NCI-H748 (cell line): ENCODE measurements at regions not wholly inside any gene's neighbourhood (a gene's known extent, or its start where the extent isn't known, plus 50 kb on each side); places are given as distances from the start of the nearest gene placed in this dataset.
"Not testable (repeated sequence)": the region's sequence is repeated elsewhere in the genome, so short reads cannot be mapped to it uniquely, and the experiment has no call there.

ENCODE experiments used
- DNase-seq: peaks from one replicate; lab custom pipeline; 2025; ENCODE audit not compliant: unreplicated experiment; lab: John Stamatoyannopoulos, UW

DNA sequence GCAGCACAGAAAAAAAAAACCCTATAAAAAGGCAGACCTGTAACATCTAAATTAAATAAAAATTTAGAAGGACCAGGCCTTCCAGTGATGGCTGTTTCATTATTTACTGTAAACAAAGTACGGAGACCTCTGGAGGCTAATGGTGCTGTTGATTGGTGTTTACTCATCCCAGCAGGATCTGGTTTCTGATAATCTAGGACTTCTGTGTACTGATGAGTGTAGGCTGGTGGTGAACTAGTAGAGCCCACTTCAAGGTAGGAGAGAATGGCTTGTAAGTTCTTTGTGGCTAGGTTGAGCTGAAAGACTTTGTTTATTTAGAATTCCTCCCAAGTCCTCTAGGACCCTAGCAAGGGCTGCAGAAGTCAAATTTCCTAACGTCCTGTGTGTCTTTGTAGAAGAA lies 398.1 kb upstream of the PITX2 start:
- DNase-seq = peak; percentile 36

DNA sequence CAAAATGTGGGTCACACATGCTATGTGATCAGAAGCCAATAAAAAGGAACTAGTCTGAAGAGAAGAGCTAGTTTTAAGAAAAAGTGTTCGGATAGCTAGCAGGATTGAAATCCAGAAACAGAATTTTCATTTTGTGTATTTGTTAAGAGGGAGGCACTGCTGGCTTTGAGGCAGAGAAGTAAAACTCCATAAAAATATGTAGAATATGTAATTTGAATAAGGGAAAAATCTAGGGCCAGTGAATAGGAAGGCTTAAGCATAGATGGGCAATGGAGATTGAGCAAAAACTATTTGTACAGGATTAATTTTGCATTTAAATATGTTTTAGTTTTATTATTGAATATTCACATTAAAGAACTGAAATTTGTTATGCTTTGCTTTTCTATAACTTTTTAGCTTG lies 399.9 kb upstream of the PITX2 start:
- DNase-seq = no peak

DNA sequence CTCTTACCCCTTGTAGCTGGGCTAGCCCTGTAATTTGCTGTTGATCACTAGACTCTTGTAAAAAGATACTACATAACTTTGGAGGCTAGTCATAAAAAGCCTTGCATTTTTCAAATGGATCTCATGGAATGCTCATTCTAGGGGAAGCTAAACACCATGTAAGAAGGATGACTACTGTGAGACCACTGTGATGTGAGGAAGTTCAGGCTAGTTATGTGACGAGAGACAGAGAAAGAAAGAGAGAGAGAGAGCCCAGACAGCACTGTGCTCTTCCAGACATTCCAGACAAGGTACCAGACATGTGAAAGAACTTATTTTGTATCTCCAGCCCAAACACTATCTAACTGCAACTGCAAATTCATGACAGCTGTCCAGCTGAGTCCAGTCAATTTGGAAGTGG lies 404.6 kb upstream of the PITX2 start:
- no peak for DNase-seq

DNA sequence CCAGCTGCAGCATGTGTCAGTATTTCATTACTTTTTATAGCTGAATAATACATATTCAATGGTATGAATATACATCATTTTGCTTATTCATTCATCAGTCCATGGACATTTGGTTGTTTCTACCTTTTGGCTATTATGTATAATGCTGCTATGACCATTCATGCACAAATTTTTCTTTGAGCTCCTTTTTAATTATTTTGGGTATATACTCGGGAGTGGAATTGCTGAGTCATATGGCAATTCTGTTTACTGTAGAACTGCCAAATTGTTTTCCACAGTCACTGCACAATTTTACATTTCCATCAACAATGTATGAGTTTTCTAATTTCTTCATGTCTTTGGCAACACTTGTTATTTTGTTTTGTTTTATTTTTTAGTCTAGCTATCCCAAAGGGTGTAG lies 405.9 kb upstream of the PITX2 start:
- no peak for DNase-seq

DNA sequence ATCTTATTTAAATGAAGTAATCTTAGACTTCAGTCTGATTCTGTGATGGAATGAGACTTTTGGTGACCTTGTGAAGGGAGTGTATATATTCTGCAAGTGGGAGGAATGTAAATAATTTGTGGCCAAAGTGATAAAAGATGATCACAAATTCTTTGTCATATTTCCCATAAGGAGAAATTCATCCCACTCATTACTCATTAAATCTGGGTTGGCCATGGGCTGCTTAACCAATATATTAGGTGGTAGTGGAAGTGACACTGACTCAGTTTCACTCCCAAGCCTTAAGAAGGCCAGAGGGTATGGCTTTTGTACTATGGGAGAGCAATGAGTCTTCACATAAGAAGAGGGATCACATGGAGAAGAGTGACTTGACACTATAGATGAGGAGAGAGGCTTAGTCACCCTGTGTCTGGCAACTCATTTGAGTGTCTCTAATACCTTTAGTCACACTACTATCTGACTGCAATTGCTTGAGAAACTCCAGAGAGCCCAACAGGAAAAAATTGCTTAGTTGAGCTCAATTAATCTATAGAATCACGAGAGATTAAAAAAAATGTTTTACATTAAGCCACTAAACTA lies 408.2 kb upstream of the PITX2 start:
- no peak for DNase-seq

DNA sequence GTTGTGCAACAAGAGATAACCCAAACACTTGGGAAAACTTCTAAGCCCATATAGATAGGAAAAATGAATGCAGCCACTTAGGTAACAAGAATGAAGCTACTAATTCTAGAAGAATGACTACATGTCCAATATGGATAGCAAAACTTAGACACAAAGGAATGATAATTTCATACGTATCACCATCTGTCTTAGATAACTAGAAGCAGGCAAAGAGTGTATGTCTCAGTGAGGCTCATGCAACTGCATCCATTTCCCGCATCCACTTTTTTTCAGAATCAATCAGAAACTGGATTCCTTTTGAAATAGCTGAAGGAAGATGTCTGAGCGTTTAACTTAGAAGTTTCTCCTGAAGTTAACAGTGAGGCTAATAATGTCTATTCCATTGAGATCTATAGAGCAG lies 408.7 kb upstream of the PITX2 start:
- no peak for DNase-seq

DNA sequence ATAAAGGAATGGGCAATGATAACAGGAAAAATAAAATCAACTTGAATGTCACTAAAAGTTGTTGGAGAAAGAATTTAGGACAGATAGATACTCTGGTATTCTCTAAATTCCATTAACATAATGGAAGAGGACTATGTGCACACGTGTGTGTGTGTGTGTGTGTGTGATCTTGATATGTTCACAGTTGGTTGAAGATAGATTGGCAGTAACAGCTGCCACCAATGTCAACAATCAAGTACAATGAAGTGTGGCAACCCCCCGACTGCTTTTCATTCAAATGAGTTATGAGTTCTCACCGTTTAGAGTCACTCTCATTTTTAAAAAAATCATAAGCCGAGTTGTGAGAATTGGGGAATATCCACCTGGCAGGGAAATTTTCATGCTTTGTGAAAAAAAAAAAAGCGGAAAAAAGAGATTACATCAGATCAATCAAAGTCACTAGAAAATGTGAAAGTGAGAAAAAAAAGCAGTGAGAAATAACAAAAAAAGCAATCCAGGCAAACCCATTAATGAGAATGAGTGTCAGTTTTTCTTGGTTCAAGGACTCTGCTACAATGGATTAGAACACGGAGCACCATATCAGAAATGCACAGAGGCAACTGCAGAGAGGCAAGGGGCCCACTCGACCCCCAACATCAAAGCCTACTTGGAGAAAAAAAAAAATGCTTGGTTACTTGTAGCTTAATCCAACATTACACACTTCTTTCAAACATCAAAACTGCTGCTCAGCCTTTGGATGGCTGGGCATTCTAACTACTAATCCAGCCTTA lies 414.9 kb upstream of the PITX2 start:
- peak; percentile 24 for DNase-seq

DNA sequence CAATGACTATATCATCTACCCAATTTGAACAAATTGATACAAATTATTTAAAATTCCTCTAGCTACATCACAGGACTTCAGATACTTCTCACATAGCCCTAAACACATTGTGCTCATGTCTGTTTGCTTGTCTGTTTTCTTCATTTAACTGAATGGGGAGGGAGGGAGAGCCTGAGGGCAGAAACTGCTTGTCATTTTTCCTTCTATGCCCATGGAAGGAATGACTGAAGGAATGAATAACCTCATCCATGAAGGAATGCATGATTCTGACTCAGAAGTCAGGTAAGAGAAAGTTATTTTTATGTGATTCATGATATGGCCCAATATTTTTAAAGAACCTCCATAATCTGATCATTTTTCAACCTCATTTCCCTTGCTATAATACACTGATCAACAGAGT lies 418.0 kb upstream of the PITX2 start:
- DNase-seq = no peak

DNA sequence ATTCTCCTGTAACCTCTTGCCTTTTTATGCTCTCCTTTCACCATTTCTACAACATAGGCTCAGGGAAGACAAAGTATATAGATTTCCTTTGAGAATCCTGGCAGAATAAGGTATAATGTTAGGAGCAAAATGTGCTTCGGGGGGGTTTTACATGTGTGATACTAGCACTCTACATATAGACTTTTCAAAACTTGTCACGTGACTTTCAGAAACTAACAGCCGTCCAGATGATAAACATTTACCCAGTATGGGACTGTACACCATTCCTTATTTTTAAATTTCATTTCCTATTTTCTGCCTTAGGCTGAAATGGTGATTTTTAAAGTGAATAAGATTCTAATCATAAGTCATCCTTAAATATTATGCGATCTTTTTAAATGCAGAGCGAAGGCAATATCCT lies 420.4 kb upstream of the PITX2 start:
- DNase-seq = no peak

DNA sequence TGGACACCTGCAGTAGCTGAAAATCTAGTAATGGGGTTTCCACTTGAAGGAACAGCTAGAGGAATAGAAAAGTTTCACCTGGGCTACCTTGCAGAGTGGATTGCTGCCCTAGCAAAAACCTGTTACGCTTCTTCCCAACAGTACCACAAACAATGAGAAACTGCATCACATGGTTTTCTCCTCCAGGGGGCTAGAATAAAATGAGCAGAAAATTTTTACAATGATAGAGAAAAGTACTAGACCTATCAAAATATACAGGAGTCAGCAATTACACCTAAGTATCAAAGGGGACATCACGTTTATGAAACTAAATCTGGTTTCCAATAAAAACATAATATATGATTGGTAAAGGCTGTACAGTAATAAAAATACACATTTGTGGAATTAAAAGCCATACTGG lies 423.1 kb upstream of the PITX2 start:
- DNase-seq = no peak

DNA sequence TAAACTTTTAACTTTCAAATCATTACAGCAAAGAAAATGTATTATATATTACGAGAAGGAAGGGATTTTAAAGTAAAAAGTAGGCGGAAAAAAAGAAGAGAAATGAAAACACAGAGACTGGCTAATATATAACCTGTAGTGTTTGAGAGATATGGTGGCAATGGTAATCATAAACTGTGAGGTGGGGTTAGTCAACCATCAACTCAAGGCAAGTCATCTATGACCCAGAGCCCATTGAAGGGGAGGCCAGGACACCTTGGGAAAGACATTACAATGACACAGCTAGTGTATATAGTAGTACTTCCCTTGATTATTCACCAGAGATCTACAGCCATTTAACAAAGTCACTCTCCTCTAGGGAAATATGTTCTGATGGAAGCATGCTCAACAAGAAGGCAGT lies 423.9 kb upstream of the PITX2 start:
- DNase-seq = no peak

DNA sequence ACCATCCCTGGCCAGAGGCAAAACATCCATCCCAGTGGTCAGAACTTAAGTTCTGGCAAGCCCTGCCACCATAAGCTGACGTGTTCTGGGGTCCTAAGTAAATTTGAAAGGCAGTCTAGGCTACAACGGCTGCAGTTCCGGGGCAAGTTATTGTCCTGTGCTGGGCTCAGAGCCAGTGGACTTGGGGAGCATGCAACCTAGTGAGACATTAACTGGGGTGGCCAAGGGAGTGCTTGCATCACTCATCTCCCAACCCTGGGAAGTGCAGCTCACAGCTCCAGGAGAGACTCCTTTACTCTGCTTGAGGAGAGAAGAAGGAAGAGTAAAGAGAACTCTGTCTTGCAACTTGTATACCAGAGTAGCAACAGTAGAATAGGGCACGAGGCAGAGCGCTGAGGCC lies 425.4 kb upstream of the PITX2 start:
- no peak for DNase-seq

DNA sequence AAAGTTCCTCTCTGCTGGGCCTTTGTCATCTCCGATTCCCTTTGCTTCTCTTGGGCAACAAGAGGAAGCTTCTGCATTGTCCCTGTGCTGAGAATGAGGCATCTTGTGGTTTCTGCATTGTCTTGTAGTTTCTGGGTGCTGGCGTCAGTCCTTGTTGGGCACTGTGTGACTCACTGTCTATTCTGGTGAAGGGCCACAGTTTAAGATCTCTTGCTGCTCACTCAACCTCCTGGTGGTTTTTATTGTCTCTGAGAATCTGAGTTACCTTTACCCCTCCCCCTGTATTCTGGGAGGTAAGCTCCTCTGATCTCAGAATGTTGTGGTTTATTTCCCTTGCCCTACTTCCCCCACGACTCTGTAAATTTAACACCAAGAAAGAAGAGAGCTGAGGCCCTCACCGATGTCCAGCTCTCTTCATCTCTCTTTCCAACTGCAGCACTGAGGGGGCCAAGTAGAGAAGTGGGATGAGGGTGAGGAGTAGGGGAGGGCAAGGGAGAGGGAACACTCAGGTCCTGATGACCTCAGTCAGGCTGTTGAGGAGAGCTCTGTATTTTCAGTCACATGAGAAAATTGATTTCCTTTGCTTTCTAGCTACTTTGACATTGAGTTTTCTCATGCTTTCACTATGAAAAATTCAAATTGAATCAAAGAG lies 441.6 kb upstream of the PITX2 start:
- DNase-seq = no peak

DNA sequence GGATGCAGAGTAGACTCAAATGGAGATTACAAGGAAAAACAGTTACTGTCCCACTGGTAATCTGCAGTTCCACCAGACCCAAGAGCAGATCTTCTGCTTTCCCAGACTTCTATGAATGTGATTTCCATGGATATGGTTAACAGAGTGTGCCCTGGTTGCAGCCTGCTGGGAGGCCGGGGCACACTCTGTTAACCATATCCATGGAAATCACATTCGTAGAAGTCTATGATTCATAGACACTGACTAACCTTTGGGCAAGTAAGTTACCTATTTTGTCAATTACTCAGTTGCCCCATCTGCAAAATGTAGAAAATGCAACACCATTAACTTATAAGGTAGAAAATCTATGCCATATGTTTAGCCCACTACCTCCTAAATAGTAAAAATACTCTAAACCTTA lies 443.1 kb upstream of the PITX2 start:
- DNase-seq = no peak

DNA sequence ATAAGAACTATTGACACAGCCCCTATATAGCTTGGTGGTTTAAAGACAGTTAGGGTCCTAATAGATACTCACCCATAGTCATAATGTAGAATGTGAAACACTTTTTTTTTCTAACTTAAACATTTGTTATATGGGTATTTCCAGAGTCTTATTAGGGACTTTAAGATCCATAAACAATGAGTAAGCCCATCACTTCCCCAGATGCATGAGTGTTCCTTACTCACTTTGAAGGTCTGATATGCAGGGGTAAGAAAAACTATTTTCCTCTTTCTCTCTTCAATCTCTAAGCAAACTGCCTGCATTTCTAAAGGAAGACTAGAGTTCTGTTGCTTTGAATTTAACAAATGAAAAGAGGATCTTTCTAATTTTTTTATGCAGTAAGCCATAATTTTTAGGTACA lies 443.6 kb upstream of the PITX2 start:
- DNase-seq = no peak

DNA sequence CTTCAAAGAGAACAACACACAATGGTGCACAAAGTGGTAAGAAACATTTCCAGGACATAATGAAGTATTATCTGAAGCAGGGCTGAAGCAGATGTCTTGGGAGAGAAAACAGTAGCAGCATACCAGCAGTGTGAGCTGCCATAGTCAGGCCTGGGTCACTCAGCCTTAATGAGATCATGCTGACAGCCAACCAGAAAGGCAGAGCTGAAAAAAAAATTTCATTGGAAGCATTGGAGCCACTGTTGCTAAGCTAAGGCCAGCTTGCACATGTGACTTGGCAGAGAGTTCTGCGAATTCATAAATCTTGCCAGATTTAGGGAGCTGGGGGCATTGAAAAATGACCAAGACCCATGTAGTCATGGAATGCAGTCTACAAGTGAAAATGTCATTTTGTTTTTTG lies 444.0 kb upstream of the PITX2 start:
- DNase-seq = no peak

DNA sequence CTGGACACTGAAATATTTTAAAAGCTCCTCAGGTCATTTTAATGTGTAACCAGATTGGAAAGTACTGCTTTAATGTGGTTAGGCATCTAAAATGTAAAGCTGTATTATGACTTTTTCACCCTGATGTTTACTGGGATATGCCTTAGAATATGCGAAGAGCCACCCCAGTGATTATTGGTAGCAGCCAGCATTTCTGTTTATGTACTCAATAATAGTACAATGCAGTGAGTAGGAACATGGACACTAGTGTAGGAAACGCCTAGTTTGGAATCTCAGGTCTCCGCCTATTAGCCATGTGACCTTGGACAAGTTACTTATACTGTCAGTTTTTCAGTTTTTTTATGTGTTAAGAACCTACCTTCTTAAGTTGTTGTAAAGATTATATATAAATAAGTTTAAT lies 446.0 kb upstream of the PITX2 start:
- no peak for DNase-seq

DNA sequence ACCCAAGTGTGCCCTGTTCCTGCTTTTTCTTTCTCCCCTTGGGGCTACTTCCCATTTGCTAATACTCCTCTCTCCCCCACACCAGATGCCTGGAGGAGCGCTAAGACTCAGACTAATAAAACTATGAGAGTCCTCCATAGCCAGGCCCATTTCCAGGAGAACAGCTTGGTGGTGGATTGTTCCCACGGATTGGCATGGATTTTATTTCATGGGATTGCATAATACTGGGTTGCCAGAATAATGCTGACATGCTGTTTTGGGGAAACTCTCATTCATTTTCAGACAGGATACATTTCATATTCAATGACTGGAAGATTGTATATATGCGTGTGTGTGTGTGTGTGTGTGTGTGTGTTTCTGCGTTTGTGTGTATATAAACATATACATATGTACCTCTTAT lies 447.5 kb upstream of the PITX2 start:
- DNase-seq = no peak

DNA sequence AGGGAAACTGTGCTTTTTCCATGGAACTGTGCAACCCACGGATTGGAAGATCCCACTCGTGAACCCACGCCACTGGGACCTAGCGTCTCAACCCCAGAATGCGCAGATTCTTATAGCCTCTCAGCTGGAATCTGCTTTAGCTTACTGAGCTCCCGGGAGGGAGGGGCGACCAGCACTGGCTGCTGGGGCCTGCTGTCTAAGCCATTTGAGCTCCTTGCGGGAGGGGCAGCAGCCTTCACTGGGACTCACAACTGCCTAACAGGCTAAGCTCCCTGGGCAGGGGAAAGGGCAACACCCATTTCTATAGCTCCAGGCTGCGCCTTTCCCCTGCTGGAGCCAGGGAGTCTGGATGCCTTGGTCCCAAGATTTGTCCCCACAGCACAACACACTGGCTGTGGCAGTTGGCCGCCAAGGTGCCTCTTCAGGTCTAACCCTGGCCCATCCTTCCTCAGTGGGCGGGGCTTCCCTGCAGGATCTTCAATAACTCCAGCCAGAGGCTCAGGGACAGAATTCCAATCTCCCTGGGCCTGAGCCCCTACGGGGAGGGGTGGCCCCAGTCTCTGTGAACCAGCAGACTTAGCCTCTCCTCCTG lies 451.7 kb upstream of the PITX2 start:
- DNase-seq = no peak

DNA sequence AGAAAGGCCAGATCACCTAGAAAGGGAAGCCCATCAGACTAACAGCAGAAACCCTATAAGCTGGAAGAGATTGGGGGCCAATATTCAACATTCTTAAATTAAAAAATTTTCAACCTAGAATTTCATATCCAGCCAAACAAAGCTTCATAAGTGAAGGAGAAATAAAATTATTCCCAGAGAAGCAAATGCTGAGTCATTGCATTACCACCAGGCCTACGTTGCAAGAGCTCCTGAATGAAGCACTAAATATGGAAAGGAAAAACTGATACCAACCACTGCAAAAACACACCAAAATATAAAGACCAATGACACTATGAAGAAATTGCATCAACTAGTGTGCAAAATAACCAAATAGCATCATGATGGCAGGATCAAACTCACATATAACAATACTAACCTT lies 453.4 kb upstream of the PITX2 start:
- not testable (repeated sequence) for DNase-seq

DNA sequence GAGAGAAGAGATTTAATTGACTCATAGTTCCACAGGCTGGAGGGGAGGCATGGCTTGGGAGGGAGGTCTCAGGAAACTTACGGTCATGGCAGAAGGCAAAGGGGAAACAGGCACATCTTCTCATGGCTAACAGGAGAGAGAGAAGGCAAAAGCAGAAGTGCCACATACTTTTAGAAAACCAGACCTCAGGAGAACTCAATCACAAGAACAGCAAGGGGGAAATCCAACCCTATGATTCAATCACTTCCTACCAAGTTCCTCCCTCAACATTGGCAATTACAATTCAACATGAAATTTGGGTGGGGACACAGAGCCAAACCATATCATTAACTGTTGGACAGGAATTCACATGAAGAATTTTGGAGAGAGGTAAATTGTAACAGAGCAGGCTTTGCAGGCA lies 485.3 kb upstream of the PITX2 start:
- no peak for DNase-seq

DNA sequence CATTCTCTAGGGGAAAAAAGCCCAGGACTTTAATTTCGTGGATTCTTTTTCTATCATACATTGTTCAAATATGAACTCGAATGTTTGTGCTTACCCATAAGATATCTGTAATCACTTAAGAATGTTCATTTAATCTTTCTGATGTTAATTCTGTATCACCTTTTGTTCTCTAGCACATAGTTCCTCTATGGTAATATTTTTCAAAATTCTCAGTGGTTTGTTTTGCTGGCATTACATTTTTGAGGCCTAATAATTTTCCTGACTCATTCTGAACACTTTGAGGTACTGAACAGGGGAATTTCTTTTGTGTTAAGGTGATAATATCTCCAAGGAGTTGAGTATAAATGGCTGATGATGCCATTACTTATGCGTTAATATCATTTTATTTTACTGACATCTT lies 490.7 kb upstream of the PITX2 start:
- DNase-seq = no peak
